ENCODE measurements at regions not wholly inside any gene's neighbourhood (a gene's known extent, or its start where the extent isn't known, plus 50 kb on each side); places are given as distances from the start of the nearest gene placed in this dataset.

DNA sequence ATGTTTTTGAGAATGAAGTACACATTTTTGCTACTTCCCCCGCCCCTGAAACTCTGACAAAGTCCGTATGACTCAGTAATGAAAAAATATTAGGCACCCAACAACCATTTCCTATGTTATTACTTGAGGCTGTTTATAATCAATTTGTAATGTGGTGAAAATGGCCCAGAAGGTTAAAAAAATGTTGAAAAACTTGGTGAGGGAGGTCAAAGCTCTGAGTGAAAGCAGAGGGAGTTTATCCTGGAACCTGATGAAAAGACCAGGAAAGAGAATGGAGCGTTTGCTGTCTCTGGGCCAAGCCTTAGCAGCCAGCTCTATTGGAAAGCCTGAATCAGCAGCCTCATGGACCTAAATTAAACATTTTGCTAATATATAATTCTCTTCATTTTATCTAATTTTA lies 367.7 kb upstream of the NEGR1 start:
- DNase-seq (ENCODE audit: low spot score), result peak; percentile 14

DNA sequence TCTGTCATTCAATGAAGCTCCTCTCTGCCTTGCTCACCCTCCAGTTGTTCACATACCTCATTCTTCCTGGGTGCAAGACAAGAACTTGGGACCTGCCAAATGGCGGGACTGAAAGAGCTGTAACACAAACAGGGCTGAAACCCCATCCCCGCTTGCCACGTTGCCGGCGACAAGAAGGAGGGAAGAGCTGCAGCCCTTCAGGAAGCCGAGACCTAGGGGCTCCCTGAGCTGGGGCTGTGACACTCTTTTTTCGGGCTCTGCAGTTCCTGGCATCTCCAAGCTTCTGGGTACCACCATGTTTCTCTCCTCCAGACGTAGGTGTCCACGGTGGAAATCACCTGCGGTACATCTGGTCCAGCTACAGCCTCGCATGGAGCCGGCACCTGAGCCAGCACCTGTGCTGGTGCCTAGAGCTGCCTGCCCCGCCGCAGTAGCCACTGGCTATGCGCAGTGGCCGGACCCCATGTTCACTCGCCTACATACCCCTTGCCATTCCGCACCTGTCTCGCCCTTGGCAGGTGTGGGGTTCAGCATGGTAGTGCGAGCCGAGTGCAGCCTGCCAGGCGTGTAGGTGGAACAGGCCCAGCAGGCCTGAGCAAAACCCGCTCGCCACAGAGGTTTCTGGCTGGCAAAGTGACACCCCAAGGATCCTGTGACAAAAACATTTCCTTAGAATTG lies 367.0 kb upstream of the NEGR1 start:
- no peak for DNase-seq (ENCODE audit: low spot score)

DNA sequence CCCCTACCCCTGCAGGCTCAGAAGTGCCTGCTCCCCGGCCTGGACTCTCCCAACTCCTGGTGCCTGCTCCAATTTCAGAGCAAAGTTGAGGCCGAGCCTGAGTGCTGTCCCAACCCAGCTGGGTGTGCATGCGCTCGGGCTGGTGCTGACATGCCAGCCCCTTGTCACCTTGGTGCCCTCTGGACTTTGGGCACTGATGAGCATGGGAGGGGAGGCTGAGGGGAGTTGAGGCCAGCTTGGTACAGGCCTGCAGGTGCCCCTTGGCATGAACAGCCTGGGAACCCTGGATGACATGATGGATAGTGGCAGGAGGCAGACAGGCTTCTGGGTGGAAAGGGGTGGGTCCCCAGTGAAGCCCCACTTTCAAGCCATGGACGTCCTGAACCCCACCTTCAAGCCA lies 366.1 kb upstream of the NEGR1 start:
- DNase-seq (ENCODE audit: low spot score), result no peak

DNA sequence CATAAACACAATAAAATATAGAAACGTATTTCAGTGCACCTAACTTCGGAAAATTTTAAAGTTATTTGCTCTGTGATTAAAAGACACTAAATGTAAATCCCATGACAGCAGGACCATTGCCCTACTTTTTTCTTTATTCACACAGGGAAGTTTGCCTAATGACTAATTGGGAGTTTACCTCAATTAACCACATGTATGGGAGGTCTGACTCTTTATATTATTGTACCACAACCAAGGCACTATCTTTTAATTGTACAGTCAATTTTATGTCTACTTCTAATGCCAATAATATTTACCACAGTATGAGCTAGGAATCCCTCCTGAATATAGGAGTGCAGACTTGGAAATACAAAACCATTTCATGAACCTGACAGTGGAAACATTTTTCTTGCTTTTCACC lies 360.8 kb upstream of the NEGR1 start:
- no peak for DNase-seq (ENCODE audit: low spot score)

DNA sequence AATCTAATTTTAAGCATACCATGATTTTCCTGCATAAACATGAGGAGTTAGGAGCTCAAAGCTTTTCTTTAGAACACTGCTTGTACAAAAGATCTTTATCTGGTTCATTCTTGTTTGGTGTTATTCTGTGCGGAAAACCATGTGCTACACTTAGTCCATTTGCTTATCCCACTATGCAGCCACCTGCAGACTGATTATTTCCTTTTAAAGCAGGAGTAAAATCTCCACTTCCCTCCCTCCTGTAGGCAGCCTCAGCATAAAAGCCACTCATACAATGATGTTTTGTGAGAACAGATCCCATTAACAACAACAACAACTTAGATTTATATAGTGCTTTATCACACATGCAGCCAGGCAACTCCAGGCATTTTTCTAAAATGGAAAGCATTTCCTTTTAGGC lies 355.3 kb upstream of the NEGR1 start:
- DNase-seq (ENCODE audit: low spot score), result no peak

DNA sequence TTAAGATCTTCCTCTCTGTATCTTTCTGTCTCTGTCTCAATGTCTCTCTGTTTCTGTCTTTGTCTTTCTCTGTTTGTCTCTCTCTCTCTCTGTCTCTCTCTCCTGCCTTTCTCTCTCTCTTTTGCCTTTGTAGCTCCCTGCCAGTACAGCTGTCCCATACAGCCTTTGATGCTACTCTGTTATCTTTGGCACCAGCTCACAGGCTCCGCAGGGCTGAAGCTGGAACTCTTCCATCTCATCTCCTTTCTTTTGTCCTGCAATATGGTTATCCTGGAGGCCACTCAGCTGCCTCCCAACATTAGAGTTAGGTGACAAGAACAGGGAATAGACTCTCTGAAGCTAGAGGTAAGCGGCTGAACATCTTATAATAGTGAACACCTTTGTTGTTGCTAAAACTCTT lies 354.3 kb upstream of the NEGR1 start:
- DNase-seq (ENCODE audit: low spot score), result no peak

DNA sequence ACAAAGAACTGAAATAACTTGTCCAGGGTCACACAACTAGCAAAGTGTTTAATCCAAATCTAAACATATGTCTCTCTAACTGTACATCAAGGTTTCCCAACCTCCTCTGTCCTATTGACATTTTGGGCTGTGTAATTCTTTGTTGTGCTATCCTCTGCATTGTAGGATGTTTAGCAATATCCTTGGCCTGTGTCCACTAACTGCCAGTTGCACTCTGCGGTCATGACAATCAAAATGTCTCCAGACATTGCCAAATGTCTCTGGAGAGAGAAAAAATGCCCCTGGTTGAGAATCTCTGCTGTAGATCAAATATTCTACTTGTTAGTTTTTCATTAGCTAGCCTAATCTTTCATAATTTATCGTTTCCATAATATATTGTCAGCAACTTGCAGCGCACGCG lies 353.4 kb upstream of the NEGR1 start:
- DNase-seq (ENCODE audit: low spot score), result no peak

DNA sequence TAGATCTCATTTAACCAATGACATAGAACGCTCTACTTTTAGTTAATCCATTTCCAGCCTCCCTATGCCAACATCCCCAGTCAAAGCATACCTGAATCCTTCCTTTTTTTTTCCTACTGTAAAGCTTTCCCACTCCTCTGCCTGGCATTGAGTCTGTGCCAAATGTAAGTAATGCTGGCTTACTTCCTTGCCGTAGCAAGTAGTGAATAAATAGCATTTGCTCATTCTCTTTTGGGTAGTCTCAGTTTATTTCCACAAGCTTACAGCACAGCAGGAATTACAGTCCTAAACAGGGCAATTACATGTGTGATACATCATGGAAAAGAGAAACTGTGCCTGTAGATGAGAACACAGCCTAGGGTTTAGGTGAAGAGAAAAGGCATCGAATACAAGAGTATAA lies 352.6 kb upstream of the NEGR1 start:
- DNase-seq (ENCODE audit: low spot score), result no peak

DNA sequence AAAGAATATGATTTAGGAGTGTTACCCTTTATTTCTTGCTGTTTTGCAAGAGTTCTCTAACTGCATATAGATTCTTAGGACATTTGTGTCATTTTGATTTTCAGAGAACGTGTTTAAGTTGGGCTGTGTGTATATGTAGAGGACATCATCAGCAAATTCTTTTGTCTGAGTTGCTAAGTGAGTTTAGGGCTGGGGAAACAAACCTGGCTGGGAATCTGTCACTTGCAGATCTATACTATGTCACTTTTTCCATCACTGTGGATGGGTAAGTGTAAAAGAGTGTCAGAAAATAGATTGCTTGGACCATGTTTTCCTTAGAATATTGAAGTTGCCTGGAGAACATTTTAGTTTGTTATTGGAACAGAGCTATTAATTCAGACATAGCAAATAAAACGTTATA lies 349.1 kb upstream of the NEGR1 start:
- DNase-seq (ENCODE audit: low spot score), result no peak

DNA sequence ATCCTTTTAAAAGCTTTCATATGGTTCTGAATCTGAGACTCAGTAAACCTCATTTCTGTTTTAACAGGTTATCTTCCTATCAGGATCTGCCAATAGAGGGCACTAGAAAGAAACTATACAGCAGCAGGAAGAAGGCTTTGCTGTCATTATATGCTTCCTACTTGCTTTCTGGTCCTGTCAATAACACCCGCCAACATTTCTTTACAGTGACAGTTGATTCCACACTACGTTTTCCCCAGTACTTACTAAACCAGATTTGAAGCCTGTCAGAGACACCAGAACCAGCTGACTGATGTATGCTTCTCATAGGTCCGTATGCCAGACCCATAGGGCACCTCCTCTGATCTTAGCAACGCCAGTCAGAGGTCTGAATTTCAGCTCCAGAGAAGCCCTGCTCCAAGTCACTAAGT lies 341.0 kb upstream of the NEGR1 start:
- peak; percentile 66 for DNase-seq (ENCODE audit: low spot score)

DNA sequence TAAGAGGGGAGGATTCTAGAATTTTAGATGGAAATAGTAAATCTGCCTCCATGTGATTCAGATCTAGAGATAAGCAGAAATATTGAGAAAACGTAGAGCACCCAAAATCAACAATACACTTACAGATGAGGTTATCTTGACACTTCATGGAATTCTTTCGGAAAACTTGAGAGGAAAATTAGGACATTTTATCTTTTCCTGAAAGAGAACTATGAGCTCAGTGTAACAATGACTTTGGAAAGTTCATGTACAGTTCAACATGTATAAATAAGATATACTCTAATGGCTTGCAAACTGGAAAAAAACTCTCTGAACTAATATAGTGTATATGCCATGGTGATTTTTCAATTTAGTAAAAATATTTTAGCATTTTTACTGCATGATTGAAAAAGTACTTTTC lies 338.1 kb upstream of the NEGR1 start:
- no peak for DNase-seq (ENCODE audit: low spot score)

DNA sequence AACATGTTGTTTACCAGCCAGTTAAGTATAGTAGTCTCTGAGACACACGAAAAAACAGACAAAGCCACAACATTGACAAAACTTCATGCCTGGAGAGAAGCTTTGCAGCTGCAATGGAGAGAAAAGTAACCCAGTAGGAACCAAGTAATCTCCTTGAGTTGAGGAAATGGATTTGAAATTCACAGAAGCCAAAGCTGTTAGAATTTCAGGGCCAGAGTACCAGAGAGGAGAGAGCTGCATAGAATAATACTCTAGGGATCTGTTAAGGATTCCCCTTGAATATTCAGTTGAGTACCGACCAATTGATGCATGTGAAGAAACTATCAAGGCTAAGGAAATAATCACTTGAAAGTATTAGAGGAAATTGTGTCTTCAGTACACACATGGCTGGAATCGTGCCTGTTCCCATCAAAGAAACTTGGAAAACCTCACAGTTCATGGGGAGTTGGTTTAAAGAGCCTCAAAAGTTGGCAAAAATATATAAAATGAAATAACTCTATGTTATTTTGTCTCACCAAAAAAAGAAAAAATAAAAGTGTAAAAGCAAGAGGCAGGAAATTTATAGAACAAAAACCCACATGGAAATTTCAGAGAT lies 324.0 kb upstream of the NEGR1 start:
- no peak for DNase-seq (ENCODE audit: low spot score)

DNA sequence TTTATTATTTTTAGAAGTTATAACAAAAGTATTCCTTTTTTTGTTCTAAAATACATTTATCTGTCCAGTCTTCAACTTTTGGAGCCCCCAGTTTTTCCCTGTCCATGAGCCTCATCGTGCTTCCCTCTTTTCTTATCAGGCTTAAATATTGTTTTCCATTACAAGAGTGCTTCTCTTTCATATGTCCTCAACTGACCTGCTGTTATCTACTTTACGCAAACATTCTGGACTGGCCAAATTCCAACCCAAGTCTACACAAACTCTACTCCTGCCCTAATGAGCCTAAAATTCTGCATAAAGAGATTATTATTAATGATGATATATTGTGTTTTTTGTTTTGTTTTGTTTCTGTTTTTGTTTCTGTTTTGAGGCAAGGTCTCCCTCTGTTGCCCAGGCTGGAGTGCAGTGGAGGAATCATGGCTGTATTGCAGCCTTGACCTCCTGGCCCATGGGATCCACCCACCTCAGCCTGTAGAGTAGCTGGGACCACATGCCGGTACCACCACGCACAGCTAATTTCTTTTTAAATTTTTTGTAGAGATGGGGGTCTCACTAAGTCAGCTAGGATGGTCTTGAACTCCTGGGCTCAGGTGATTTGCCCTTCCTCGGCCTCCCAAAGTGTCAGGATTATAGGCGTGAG lies 318.8 kb upstream of the NEGR1 start:
- no peak for DNase-seq (ENCODE audit: low spot score)

DNA sequence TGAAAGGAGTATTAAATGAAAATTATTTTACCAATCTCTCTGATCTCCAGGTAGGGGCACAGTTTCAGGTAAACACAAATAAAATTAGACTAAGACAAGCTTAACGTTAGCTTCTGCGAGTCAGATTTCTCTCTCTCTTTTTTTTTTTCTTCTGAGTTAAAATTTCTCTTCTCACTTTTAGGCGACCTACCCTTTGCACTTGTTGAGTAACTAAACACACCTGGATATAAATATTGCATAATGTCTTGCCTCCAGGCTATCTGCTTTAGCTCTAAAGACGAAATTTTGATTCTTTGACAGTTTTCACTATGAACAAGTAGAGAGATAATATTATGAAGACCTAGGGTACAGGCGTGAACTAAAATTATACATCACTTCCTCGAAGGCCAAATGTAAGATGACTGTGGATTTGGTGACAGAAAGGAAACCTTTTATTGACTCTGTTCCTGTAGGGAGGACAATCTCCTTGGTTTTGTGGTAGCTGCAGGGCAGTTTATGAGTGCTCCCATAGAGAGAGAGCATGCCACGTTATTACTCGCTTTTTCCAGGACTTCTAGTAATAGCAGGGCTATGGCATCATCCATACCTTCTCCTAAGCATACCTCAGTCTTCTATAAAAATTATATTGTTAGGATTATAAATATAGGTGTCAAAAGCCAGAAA lies 303.8 kb upstream of the NEGR1 start:
- DNase-seq (ENCODE audit: low spot score), result no peak

DNA sequence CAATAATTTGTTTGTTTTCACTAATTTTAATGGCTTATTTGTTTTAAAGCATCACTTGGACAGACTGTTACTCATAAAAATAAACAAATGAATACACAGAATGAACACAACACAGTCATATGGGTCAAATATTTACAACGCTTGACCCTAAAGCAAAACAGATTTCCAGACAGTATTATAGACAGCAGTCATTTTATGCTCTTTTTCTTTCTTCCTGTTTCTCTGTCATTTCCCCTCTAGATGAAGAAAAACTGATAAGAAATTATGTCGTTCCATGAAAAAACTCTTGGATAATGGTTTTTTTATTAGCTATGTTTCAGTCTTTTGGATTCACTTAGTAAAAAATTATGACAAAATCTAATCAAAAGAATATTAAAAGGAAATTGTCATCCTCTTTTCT lies 297.3 kb upstream of the NEGR1 start:
- DNase-seq (ENCODE audit: low spot score), result no peak

DNA sequence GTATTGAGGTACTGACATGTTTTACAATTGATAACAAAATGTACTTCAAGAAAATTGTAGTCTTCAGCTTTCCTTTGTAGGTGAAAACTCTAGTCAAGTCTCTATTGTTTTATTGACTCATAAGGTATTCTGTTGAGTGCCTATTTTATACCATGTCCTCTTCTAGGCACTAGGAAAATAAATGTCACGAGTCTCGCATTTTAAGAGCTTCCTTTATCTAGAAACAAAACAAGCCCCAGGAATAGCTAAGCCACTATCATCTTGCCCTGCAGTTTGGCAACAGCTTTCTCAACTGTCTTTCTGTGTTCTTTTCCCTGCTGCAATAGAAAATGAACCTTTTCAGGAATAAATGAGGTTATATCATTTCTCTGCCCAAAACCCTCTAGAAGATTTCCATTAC lies 288.5 kb upstream of the NEGR1 start:
- DNase-seq (ENCODE audit: low spot score), result no peak

DNA sequence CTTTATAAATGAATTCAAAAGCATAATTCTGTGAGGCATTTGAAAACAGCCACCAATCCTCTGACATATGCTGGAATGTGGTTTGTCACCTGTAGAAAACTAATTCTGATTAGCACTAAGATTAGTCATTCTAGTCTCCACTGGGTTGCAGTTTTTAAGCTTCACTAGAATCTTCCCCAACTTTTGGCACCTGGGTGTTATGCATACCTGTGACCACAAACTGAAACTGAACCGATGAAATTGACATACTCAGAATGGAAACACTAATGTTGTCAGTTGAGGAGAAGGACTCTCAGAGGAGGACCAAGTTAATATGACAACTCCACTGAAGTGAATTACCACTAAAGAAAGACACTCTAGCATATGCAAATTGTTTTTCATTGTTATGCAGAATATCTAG lies 285.8 kb upstream of the NEGR1 start:
- no peak for DNase-seq (ENCODE audit: low spot score)

DNA sequence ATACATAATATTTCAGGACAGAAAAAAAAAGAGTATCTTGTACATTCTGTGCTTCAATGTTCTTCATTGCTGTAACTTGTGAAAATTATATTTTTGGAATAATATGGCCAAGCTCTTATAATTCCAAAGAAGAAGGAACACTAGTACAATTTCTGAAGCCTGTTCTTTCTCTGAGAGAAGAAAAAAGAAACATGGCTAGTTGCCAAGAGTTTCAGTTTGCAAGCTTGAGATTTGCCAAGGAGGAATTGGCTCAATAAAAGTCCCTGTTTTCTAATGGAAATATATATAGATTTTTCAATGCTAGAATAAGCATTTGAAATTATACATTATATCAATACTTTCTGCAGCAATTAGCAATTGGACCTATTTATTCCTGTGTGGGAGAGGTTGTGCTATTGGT lies 285.2 kb upstream of the NEGR1 start:
- DNase-seq (ENCODE audit: low spot score), result peak; percentile 12

DNA sequence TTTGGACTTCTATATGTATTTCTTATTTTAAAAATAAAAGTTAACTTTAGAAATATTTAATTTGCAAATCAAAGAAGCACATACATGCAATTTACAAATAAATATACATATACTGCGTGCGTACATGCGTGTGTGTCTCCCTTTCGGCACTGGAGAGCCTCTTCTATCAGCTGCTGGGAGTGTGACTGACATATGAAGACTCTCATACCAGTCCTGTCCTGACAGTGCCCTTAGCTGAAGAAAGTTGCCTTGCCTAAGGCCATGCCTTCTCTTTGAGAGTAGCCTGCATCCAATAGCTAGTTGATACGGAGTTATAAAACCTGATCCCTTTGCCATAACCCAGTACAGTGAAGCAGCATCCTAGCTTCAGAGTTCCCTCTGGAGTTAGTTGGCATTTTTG lies 282.4 kb upstream of the NEGR1 start:
- no peak for DNase-seq (ENCODE audit: low spot score)

DNA sequence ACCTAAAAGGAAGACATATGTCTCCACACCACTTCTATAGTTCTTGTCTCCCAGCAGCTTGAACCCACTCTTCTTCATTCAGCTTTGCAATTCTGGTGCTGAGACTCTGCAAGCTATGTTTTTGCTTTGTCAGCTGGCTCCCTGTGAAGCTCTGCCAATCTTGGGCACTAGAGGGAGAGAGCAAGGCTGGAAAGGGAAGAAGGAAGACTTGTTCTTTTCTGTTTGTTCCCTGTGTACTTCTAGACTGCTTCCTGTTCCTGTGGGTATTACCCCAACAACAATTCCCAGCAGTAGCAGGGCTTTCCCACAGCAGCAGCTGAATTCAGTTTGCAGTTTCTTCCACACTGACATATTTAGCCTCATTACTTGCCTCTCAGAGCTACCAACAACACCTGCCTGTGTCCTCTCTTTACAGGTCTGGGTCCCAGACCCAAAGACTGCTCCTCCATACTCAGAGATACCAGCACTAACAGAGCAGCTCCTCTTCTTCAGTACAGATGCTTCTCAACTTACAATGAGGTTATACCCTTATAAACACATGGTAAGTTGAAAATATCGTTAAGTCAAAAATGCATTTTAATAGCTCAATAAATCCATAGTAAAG lies 275.2 kb upstream of the NEGR1 start:
- DNase-seq (ENCODE audit: low spot score), result no peak

DNA sequence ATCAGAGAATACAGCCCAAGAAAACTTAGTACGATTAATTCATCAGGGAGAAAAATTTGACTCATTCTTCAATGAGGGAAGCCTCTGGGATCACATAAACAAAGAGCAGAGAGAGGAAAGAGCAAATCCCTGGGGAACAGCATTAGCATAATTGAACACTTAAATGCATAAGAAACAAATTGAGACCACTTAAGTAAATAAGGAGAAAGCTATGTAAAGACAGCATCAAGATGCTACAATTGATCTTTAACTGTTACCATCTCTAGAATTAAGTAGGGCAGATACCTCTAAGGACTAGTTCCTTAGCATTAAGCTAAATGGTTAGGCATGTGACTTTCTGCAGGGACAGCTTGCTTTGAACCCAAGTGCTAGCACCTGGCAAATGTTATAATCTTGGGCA lies 265.1 kb upstream of the NEGR1 start:
- no peak for DNase-seq (ENCODE audit: low spot score)

DNA sequence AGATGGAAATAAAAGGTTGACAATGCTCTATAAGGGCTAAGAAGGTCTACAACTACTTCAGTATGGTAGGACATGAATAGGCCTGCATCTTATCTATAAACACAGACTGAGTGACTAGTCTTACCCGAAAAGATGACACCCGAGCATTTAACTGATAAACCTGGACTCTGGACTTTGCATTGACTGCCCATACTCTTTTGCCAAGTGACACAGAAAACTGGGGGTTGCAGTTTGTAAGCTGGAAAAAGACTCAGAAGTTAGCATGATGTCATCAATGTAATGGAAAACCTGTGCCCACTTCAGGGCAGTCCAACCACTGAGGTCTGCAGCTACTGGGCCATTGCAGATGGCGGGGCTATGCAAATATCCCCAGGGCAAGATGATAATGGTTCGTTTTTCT lies 258.3 kb upstream of the NEGR1 start:
- DNase-seq (ENCODE audit: low spot score), result no peak

DNA sequence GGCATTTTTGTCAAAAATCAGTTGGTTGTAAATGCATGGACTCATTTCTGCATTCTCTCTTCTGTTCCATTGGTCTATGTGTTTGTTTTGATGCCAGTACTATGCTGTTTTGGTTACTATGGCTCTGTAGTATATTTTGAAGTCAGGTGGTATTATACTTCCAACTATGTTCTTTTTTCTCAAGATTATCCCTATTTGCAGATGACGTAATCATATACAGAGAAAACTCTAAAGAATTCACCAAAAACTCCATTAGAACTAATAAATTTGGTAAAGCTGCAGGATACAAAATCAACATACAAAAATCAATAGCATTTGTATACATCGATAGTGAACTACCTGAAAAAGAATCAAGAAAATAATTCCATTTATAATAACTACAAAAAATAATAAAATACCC lies 253.1 kb upstream of the NEGR1 start:
- no peak for DNase-seq (ENCODE audit: low spot score)

All from globus pallidus (tissue), 1 donor.